SK-N-SH (cell line): ENCODE measurements at regions not wholly inside any gene's neighbourhood (a gene's known extent, or its start where the extent isn't known, plus 50 kb on each side); places are given as distances from the start of the nearest gene placed in this dataset.

ENCODE experiments used
- CTCF ChIA-PET: fragments of 300-600, 350-600 bp; formaldehyde crosslinking; extraction: SDS; loops from one replicate; lab custom pipeline; 2021; lab: Yijun Ruan, JAX
- POLR2A ChIA-PET: fragments of 350-600 bp; sonication (Branson Sonifier 250); formaldehyde crosslinking; extraction: SDS; loops from one replicate; lab custom pipeline; 2020; ENCODE audit warnings: antibody characterized with exemption, inconsistent platforms; lab: Yijun Ruan, JAX
- DNase-seq: peaks from one replicate; pipeline ENCODE4 v3.0.0; 2012
- H2AFZ ChIP-seq: fragments of 200-600 bp; sonication (generic); 2 replicates; pipeline ENCODE4 v1.8.1; 2016; ENCODE audit warnings: antibody characterized with exemption, mild to moderate bottlenecking, low read depth
- H3F3A ChIP-seq: fragments of 200-600 bp; sonication (generic); replicated peaks from 2 replicates; pipeline ENCODE3; 2016; ENCODE audit warnings: antibody characterized with exemption, mild to moderate bottlenecking; ENCODE audit not compliant: insufficient read depth
- H3K27ac ChIP-seq, 2 experiments: fragments of 200-500 bp in 1 of 2; fragments of 200-600 bp in 1 of 2; sonication (Bioruptor generic) in 1 of 2; sonication (generic), shearing (Covaris generic) in 1 of 2; 2 replicates each; pipeline versions ENCODE4 v1.5.1 to v1.6.1; 2014 to 2016; ENCODE audit warnings: low read depth in 2 of 2, inconsistent platforms in 1 of 2, low read length in 1 of 2, mild to moderate bottlenecking in 1 of 2, mixed read lengths in 1 of 2
- H3K27me3 ChIP-seq: fragments of 200-600 bp; sonication (generic), shearing (Covaris generic); 2 replicates; pipeline ENCODE4 v1.6.1; 2016; ENCODE audit warnings: mixed run types; ENCODE audit not compliant: insufficient read depth
- H3K36me3 ChIP-seq, 2 experiments: fragments of 200-500 bp in 1 of 2; fragments of 200-600 bp in 1 of 2; sonication (Bioruptor generic) in 1 of 2; sonication (generic) in 1 of 2; replicated peaks in 1 of 2; 2 replicates each; pipeline versions ENCODE3 to v1.5.1; 2014 to 2016; ENCODE audit warnings: low read length in 1 of 2, mild to moderate bottlenecking in 1 of 2; ENCODE audit not compliant: insufficient read depth in 2 of 2, control insufficient read depth in 1 of 2
- H3K4me1 ChIP-seq, 2 experiments: fragments of 200-500 bp in 1 of 2; fragments of 200-600 bp in 1 of 2; sonication (Bioruptor generic) in 1 of 2; sonication (generic), shearing (Covaris generic) in 1 of 2; 2 replicates each; pipeline versions ENCODE4 v1.5.1 to v1.6.1; 2014 to 2016; ENCODE audit warnings: low read depth in 1 of 2, low read length in 1 of 2, mixed run types in 1 of 2; ENCODE audit not compliant: insufficient read depth in 2 of 2, control insufficient read depth in 1 of 2
- H3K4me2 ChIP-seq: fragments of 200-600 bp; sonication (generic), shearing (Covaris generic); 2 replicates; pipeline ENCODE4 v1.6.1; 2017; ENCODE audit warnings: mixed run types
- H3K4me3 ChIP-seq, 2 experiments: fragments of 200-500 bp in 1 of 2; fragments of 200-600 bp in 1 of 2; sonication (Bioruptor generic) in 1 of 2; sonication (generic), shearing (Covaris generic) in 1 of 2; 2 replicates each; pipeline versions ENCODE4 v1.5.1 to v1.8.1; 2014 to 2016; ENCODE audit warnings: low read depth in 2 of 2, inconsistent platforms in 1 of 2, low read length in 1 of 2, mild to moderate bottlenecking in 1 of 2, mixed read lengths in 1 of 2, moderate library complexity in 1 of 2
- H3K79me2 ChIP-seq: fragments of 200-600 bp; sonication (generic); 2 replicates; pipeline ENCODE4 v1.8.1; 2017; ENCODE audit warnings: mild to moderate bottlenecking; ENCODE audit not compliant: insufficient read depth
- H3K9ac ChIP-seq: fragments of 200-600 bp; sonication (generic); 2 replicates; pipeline ENCODE4 v1.6.1; 2017; ENCODE audit warnings: mixed run types
- H3K9me2 ChIP-seq: fragments of 200-600 bp; sonication (generic); 2 replicates; pipeline ENCODE4 v1.6.1; 2017; ENCODE audit warnings: mixed run types
- H3K9me3 ChIP-seq: fragments of 200-600 bp; sonication (generic); 2 replicates; pipeline ENCODE4 v1.6.1; 2017; ENCODE audit warnings: mixed run types, mild to moderate bottlenecking, moderate library complexity
- H4K20me1 ChIP-seq: fragments of 200-600 bp; sonication (generic); 2 replicates; pipeline ENCODE4 v1.6.1; 2017; ENCODE audit warnings: mild to moderate bottlenecking, mixed run types; ENCODE audit not compliant: insufficient read depth
- CHD2 ChIP-seq: fragments of 150-350 bp; IDR thresholded peaks from 2 replicates; pipeline ENCODE4 v1.6.1; 2018; ENCODE audit warnings: low read length; ENCODE audit not compliant: partially characterized antibody
- EZH2phosphoT487 ChIP-seq: fragments of 200-600 bp; sonication (generic); IDR thresholded peaks from 2 replicates; pipeline ENCODE4 v1.6.1; 2017; ENCODE audit warnings: low read depth, mixed run types, mild to moderate bottlenecking, antibody characterized with exemption, moderate library complexity, borderline replicate concordance
- FOSL2 ChIP-seq: IDR thresholded peaks from 2 replicates; pipeline ENCODE4 v1.4.0; 2012; ENCODE audit warnings: low read depth, mild to moderate bottlenecking, moderate library complexity, borderline replicate concordance
- FOXM1 ChIP-seq: IDR thresholded peaks from 2 replicates; pipeline ENCODE4 v1.4.0; 2012; ENCODE audit warnings: low read depth, mild to moderate bottlenecking
- GATA2 ChIP-seq: sonication (generic); formaldehyde crosslinking; IDR thresholded peaks from 2 replicates; pipeline ENCODE4 v1.5.0; 2020; ENCODE audit warnings: mild to moderate bottlenecking, missing genetic modification reagents
- IRF3 ChIP-seq: fragments of 150-350 bp; IDR thresholded peaks from 2 replicates; pipeline ENCODE4 v1.6.1; 2016; ENCODE audit warnings: mild to moderate bottlenecking, low read depth, low read length
- MEF2A ChIP-seq: IDR thresholded peaks from 2 replicates; pipeline ENCODE4 v1.4.0; 2012; ENCODE audit warnings: low read depth, borderline replicate concordance
- NRF1 ChIP-seq: IDR thresholded peaks from 2 replicates; pipeline ENCODE4 v1.6.1; 2012; ENCODE audit warnings: low read depth, mild to moderate bottlenecking, low read length
- RCOR1 ChIP-seq: fragments of 150-350 bp; IDR thresholded peaks from 2 replicates; pipeline ENCODE4 v1.6.1; 2017; ENCODE audit warnings: antibody characterized with exemption, low read length
- RFX5 ChIP-seq: IDR thresholded peaks from 2 replicates; pipeline ENCODE4 v1.6.1; 2012; ENCODE audit warnings: mild to moderate bottlenecking, improper control_type of control experiment, low read length
- RXRA ChIP-seq: IDR thresholded peaks from 2 replicates; pipeline ENCODE4 v1.4.0; 2012; ENCODE audit warnings: low read depth, mild to moderate bottlenecking, borderline replicate concordance
- SIN3A ChIP-seq: IDR thresholded peaks from 2 replicates; pipeline ENCODE4 v1.6.1; 2012; ENCODE audit warnings: low read depth, mild to moderate bottlenecking, low read length, moderate library complexity, borderline replicate concordance
- SMC3 ChIP-seq: IDR thresholded peaks from 2 replicates; pipeline ENCODE4 v1.6.1; 2012; ENCODE audit warnings: low read depth, low read length, improper control_type of control experiment
- TEAD4 ChIP-seq: IDR thresholded peaks from 2 replicates; pipeline ENCODE4 v1.4.0; 2012; ENCODE audit warnings: mild to moderate bottlenecking, borderline replicate concordance; ENCODE audit not compliant: insufficient read depth
- USF1 ChIP-seq: IDR thresholded peaks from 2 replicates; pipeline ENCODE4 v1.4.0; 2012; ENCODE audit warnings: low read depth, borderline replicate concordance
- ZBTB33 ChIP-seq: IDR thresholded peaks from 2 replicates; pipeline ENCODE4 v1.4.0; 2012; ENCODE audit warnings: low read depth, borderline replicate concordance
- WGBS: methylation state at CpG from one replicate; pipeline ENCODE4 v1.1.6; 2017; ENCODE audit warnings: low lambda C conversion rate; 5-methylcytosine and 5-hydroxymethylcytosine counted together
- TF ChIP-seq, protein P1 (sequence below): IDR thresholded peaks from 2 replicates; pipeline ENCODE4; 2012
- TF ChIP-seq, protein P2 (sequence below): IDR thresholded peaks from 2 replicates; pipeline ENCODE4 v1.4.0; 2012; ENCODE audit warnings: low read depth

- TF ChIP-seq RCOR1 (no peak), IRF3 (no peak), TEAD4 (no peak), MEF2A (no peak), FOSL2 (no peak), ZBTB33 (no peak), SMC3 (no peak), NRF1 (no peak), USF1 (no peak), EZH2phosphoT487 (no peak)
- TF ChIP-seq, protein P1, sequence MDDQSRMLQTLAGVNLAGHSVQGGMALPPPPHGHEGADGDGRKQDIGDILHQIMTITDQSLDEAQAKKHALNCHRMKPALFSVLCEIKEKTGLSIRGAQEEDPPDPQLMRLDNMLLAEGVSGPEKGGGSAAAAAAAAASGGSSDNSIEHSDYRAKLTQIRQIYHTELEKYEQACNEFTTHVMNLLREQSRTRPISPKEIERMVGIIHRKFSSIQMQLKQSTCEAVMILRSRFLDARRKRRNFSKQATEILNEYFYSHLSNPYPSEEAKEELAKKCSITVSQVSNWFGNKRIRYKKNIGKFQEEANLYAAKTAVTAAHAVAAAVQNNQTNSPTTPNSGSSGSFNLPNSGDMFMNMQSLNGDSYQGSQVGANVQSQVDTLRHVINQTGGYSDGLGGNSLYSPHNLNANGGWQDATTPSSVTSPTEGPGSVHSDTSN, result no peak
- WGBS, result 91% methylated on average over 4 of the region's 4 CpGs
- no peaks in the 10 kb centered on the region for H3K9me2 ChIP-seq
- no peaks in the 10 kb centered on the region for H4K20me1 ChIP-seq
- no peaks in the 10 kb centered on the region for H3K9me3 ChIP-seq
- H3K4me1 ChIP-seq, result no peaks in the 10 kb centered on the region; a peak in 1 of 4 replicates
- no peaks in the 10 kb centered on the region for H3K27me3 ChIP-seq
- ChIA-PET CTCF (no interaction called here), POLR2A (no interaction called here)
- DNase-seq, result no peak
- H3K27ac ChIP-seq, result no peak overlapping the region
- no peak overlapping the region for H3K4me3 ChIP-seq
- no peaks in the 10 kb centered on the region for H3K79me2 ChIP-seq
- no peak overlapping the region for H3K9ac ChIP-seq
- no peaks in the 10 kb centered on the region for H3K36me3 ChIP-seq
- H3K4me2 ChIP-seq, result no peak overlapping the region
- no peak overlapping the region for H2AFZ ChIP-seq
- no peaks in the 10 kb centered on the region for H3F3A ChIP-seq
Observed at GRCh38 chr5:143653766-143654282, 158.1 kb upstream of the HMHB1 start.

GRCh38 chr5:143653256-143653655, 158.7 kb upstream of the HMHB1 start:
- Histone ChIP-seq H3K27ac (no peak overlapping the region), H3K36me3 (no peaks in the 10 kb centered on the region), H3K27me3 (no peaks in the 10 kb centered on the region), H3K4me1 (no peaks in the 10 kb centered on the region; a peak in 1 of 4 replicates), H2AFZ (no peak overlapping the region), H3K9me3 (no peaks in the 10 kb centered on the region), H4K20me1 (no peaks in the 10 kb centered on the region), H3K9me2 (no peaks in the 10 kb centered on the region), H3K79me2 (no peaks in the 10 kb centered on the region), H3K4me3 (no peak overlapping the region), H3K4me2 (no peak overlapping the region), H3K9ac (no peak overlapping the region), H3F3A (no peaks in the 10 kb centered on the region)
- no peak for DNase-seq
- WGBS, result 97% methylated on average over 2 of the region's 2 CpGs
- POLR2A ChIA-PET, result no interaction called here
- CTCF ChIA-PET, result interaction anchor here (1.1 kb wide), 1 partner anchor 21 kb away, joined by 3 read pairs; no protein-coding TSS in a partner anchor
- TF ChIP-seq FOXM1 (no peak), ZBTB33 (no peak), IRF3 (no peak), CHD2 (no peak), RFX5 (no peak), NRF1 (no peak), RXRA (no peak), GATA2 (CRISPR knock-in tag) (no peak), SIN3A (no peak)
- TF ChIP-seq, protein P2, sequence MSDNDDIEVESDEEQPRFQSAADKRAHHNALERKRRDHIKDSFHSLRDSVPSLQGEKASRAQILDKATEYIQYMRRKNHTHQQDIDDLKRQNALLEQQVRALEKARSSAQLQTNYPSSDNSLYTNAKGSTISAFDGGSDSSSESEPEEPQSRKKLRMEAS, result no peak
